KMS-11 (cell line): ENCODE measurements at regions not wholly inside any gene's neighbourhood (a gene's known extent, or its start where the extent isn't known, plus 50 kb on each side); places are given as distances from the start of the nearest gene placed in this dataset.

Source experiments
- H2AFZ ChIP-seq: fragments of 200-600 bp; sonication (generic); 2 replicates; pipeline ENCODE4 v1.6.1; 2016; ENCODE audit warnings: antibody characterized with exemption, mixed run types, low read depth
- H3K27ac ChIP-seq: fragments of 200-600 bp; sonication (generic); 2 replicates; pipeline ENCODE4 v1.6.1; 2016; ENCODE audit warnings: mild to moderate bottlenecking, mixed run types
- H3K27me3 ChIP-seq: fragments of 200-600 bp; sonication (generic); 2 replicates; pipeline ENCODE4 v1.6.1; 2017; ENCODE audit warnings: mild to moderate bottlenecking, low read depth, mixed run types, moderate library complexity; ENCODE audit not compliant: insufficient read depth
- H3K36me3 ChIP-seq: fragments of 200-600 bp; sonication (generic); 2 replicates; pipeline ENCODE4 v1.6.1; 2017; ENCODE audit warnings: mild to moderate bottlenecking, mixed run types; ENCODE audit not compliant: insufficient read depth
- H3K4me1 ChIP-seq: fragments of 200-600 bp; sonication (generic); 2 replicates; pipeline ENCODE4 v1.6.1; 2016; ENCODE audit warnings: mild to moderate bottlenecking, low read depth, mixed run types; ENCODE audit not compliant: poor library complexity, severe bottlenecking
- H3K4me2 ChIP-seq: fragments of 200-600 bp; sonication (generic); 2 replicates; pipeline ENCODE4 v1.7.0; 2016; ENCODE audit warnings: mild to moderate bottlenecking, mixed run types
- H3K4me3 ChIP-seq: fragments of 200-600 bp; sonication (generic); IDR thresholded peaks from 2 replicates; pipeline ENCODE4 v1.6.1; 2017; ENCODE audit warnings: low read depth, low read length, mixed read lengths; ENCODE audit not compliant: insufficient read depth
- H3K79me2 ChIP-seq: fragments of 200-600 bp; sonication (generic); 2 replicates; pipeline ENCODE4 v1.6.1; 2016; ENCODE audit warnings: low read depth, mixed run types; ENCODE audit not compliant: insufficient read depth
- H3K9ac ChIP-seq: fragments of 200-600 bp; sonication (generic); 2 replicates; pipeline ENCODE4 v1.6.1; 2016; ENCODE audit warnings: mild to moderate bottlenecking, mixed run types
- H4K20me1 ChIP-seq: fragments of 200-600 bp; sonication (generic); 2 replicates; pipeline ENCODE4 v1.6.1; 2016; ENCODE audit warnings: mild to moderate bottlenecking, mixed run types; ENCODE audit not compliant: insufficient read depth
- TF ChIP-seq, protein P1 (sequence below): fragments of 200-600 bp; sonication (generic); conservative IDR thresholded peaks from 2 replicates; pipeline ENCODE4 v1.6.1; 2017; ENCODE audit warnings: low read depth, mild to moderate bottlenecking, antibody characterized with exemption, low read length, moderate library complexity, mixed read lengths

DNA sequence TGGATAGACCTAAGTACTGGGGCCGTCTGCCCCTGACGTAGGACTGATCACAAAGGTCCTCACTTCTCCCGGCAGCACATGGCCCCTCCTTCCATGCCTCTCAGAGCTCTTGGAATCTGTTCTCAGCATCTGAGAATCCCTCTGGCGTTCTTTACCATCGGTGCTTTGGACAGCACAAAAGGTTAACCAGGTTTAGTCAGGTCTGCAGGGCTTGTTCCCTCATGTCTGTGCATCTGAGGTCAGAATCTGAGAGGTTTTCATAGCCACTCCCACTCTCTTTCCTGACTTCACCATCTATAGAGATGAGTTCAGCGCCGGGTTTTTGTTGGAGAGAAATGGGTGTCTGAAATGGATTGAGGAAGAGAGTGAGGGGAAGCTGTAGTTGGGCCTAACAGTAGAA lies 130.0 kb upstream of the ARHGAP5 start:
- Histone ChIP-seq H3K9ac (no peak overlapping the region), H2AFZ (no peak overlapping the region), H3K4me2 (no peak overlapping the region), H3K36me3 (no peaks in the 10 kb centered on the region), H3K27ac (no peak overlapping the region), H3K4me3 (no peak overlapping the region), H3K27me3 (no peaks in the 10 kb centered on the region), H4K20me1 (no peaks in the 10 kb centered on the region), H3K4me1 (no peaks in the 10 kb centered on the region), H3K79me2 (no peaks in the 10 kb centered on the region)
- TF ChIP-seq, protein P1, sequence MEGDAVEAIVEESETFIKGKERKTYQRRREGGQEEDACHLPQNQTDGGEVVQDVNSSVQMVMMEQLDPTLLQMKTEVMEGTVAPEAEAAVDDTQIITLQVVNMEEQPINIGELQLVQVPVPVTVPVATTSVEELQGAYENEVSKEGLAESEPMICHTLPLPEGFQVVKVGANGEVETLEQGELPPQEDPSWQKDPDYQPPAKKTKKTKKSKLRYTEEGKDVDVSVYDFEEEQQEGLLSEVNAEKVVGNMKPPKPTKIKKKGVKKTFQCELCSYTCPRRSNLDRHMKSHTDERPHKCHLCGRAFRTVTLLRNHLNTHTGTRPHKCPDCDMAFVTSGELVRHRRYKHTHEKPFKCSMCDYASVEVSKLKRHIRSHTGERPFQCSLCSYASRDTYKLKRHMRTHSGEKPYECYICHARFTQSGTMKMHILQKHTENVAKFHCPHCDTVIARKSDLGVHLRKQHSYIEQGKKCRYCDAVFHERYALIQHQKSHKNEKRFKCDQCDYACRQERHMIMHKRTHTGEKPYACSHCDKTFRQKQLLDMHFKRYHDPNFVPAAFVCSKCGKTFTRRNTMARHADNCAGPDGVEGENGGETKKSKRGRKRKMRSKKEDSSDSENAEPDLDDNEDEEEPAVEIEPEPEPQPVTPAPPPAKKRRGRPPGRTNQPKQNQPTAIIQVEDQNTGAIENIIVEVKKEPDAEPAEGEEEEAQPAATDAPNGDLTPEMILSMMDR, result no peak

GRCh38 chr14:31947680-31948595 lies 129.2 kb upstream of the ARHGAP5 start:
- no peaks in the 10 kb centered on the region for H3K79me2 ChIP-seq
- H3K4me1 ChIP-seq, result no peaks in the 10 kb centered on the region
- H3K36me3 ChIP-seq, result no peaks in the 10 kb centered on the region
- no peak overlapping the region for H2AFZ ChIP-seq
- H3K27ac ChIP-seq, result no peak overlapping the region
- no peaks in the 10 kb centered on the region for H4K20me1 ChIP-seq
- no peaks in the 10 kb centered on the region for H3K27me3 ChIP-seq
- no peak overlapping the region for H3K4me3 ChIP-seq
- no peak overlapping the region for H3K4me2 ChIP-seq
- TF ChIP-seq, protein P1, result no peak
- H3K9ac ChIP-seq, result no peak overlapping the region

DNA sequence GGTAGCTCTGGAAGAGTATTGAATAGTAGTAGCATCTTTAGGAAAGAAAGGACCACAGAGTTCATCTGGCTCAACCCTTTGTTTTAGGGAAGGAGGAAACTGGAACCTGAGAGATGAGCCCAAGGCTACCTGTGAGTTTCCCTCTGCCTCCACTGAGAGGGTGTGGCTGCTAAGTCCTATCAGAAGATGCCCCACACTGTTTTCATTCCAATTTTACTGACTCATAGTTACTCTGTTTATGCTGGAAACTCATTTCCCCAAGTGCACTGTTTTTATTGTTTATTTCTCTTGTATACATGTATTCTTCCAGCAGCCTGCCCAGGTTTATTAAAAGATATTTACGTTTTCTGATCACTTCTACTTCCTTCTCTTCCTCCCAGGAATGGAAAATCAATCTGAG lies 127.4 kb upstream of the ARHGAP5 start:
- H3K4me3 ChIP-seq, result no peak overlapping the region
- H3K4me2 ChIP-seq, result no peak overlapping the region
- H3K27me3 ChIP-seq, result no peaks in the 10 kb centered on the region
- no peaks in the 10 kb centered on the region for H3K79me2 ChIP-seq
- H3K36me3 ChIP-seq, result no peaks in the 10 kb centered on the region
- H4K20me1 ChIP-seq, result no peaks in the 10 kb centered on the region
- H3K4me1 ChIP-seq, result no peaks in the 10 kb centered on the region
- TF ChIP-seq, protein P1, result no peak
- no peak overlapping the region for H3K27ac ChIP-seq
- H2AFZ ChIP-seq, result no peak overlapping the region
- H3K9ac ChIP-seq, result no peak overlapping the region

DNA sequence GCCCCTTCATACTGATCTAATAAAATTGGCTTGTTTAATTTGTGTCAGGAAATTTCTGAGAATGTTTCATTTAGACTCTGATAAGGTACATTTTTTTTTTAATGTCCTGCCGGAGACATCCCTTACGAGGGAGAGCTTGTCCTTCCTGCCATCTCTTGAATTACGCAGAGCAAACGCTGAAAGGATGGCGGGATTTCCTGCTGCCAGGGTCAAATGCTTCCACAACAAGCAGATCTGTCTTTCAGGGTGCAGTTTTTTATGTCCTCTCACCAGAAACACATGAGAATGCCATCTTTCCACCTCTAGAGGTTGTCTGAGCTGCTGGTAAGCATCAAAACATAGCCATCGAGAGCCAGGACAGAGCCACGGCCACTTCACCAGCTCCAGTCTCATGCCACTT lies 126.8 kb upstream of the ARHGAP5 start:
- TF ChIP-seq, protein P1, result no peak
- Histone ChIP-seq H3K27ac (no peak overlapping the region), H3K4me2 (no peak overlapping the region), H4K20me1 (no peaks in the 10 kb centered on the region), H3K27me3 (no peaks in the 10 kb centered on the region), H3K36me3 (no peaks in the 10 kb centered on the region), H3K9ac (no peak overlapping the region), H3K4me3 (no peak overlapping the region), H3K79me2 (no peaks in the 10 kb centered on the region), H3K4me1 (no peaks in the 10 kb centered on the region), H2AFZ (no peak overlapping the region)
